ENCODE measurements at regions not wholly inside any gene's neighbourhood (a gene's known extent, or its start where the extent isn't known, plus 50 kb on each side); places are given as distances from the start of the nearest gene placed in this dataset.

GRCh38 chr3:110070161-110070916, 733.0 kb upstream of the DPPA4 start:
- TF ChIP-seq CTCF (conservative IDR thresholded peaks at IDR 0.05), result no peak
- no peak for TF ChIP-seq ZFX (IDR thresholded peaks at IDR 0.05)
- H3K27ac ChIP-seq, result no peak overlapping the region

DNA sequence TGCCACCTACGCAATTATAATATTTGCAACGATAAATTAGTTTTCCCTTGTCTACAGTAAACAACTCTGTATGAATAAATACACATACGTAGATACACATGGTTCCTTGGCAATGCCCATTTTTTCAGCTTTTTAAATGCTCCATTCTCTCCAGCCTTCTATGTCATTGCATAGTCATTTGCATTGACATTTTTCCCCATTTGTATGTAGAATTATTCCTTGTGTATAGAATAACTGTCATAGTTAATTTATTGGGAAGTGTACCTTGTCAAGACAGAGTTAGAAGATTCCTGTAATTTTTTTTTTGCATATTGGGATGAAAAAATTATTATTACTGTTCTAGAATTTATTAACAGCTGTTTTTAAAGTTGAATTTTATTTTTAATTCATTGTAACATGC, 736.7 kb upstream of the DPPA4 start:
- H3K27ac ChIP-seq, result no peak overlapping the region
- TF ChIP-seq CTCF (conservative IDR thresholded peaks at IDR 0.05), result no peak
- TF ChIP-seq ZFX (IDR thresholded peaks at IDR 0.05), result no peak

DNA sequence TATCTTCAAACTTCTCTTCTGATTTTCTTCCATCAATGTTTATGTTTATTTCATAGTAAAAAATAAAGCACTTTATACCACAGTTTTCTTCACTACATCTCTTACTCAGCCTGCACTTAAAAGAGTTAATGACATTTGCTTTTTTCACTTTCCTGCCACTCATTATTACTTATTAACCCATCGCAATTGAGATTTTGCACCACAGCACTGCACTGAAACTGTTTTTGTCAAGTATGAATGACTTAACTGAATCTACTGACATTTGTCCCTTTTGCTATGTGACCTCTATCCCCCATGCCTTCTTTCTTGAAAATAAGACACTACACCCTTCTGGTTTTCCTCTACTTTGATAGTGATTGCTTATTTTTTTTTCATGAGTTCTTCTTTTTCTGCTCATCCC, 739.7 kb upstream of the DPPA4 start:
- no peak overlapping the region for H3K27ac ChIP-seq
- TF ChIP-seq ZFX (IDR thresholded peaks at IDR 0.05) (no peak), CTCF (conservative IDR thresholded peaks at IDR 0.05) (no peak)

GRCh38 chr3:110093411-110093810, 756.1 kb upstream of the DPPA4 start:
- no peak overlapping the region for H3K27ac ChIP-seq
- no peak for TF ChIP-seq ZFX (IDR thresholded peaks at IDR 0.05)
- no peak for TF ChIP-seq CTCF (conservative IDR thresholded peaks at IDR 0.05)

DNA sequence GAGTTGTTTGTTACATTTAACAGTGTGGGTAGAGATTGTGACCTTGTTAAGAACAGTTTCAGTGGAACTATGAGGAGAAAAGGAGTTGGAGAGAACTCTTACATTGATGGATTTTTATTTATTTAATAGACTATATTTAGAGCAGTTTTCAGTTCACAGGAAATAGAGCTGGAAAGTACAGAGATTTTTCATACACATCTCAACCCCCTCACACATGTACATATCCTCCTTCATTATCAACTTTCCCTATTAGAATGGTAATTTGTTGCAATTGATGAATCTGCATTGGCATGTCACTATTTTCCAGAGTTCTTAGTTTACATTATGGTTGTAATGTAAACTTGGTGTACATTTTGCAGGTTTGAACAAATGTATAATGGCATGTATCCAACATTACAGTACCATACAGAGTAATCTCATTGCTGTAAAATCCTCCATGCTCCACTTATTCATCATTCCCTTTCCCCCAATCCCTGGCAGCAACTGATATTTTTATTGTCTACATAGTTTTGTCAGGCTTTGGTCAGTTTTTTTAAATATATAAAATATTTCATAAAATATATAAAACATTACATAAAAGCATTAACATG, 756.6 kb upstream of the DPPA4 start:
- H3K27ac ChIP-seq, result no peak overlapping the region
- no peak for TF ChIP-seq CTCF (conservative IDR thresholded peaks at IDR 0.05)
- no peak for TF ChIP-seq ZFX (IDR thresholded peaks at IDR 0.05)

GRCh38 chr3:110099711-110100110, 762.4 kb upstream of the DPPA4 start:
- TF ChIP-seq CTCF (conservative IDR thresholded peaks at IDR 0.05), result no peak
- no peak for TF ChIP-seq ZFX (IDR thresholded peaks at IDR 0.05)
- no peak overlapping the region for H3K27ac ChIP-seq

DNA sequence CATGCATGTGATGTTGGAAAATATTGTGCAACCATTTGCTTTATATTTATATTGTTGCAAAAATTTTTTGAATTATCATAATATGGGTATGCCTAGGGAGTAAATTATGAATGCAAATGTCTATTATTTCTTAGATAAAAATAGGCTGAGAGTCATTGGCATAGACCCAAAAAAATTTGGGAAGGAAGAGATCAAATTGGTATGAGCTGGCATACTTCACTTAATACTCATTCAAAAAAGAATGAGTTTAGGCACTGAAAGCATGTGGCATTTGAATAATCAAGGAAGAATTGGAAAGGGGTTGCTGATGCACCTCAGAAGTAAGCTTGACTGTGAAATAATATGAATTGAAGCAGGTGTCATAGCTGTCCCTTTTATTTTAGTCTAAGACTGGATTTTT, 764.0 kb upstream of the DPPA4 start:
- H3K27ac ChIP-seq, result no peak overlapping the region
- no peak for TF ChIP-seq CTCF (conservative IDR thresholded peaks at IDR 0.05)
